K562 (cell line): ENCODE measurements at regions not wholly inside any gene's neighbourhood (a gene's known extent, or its start where the extent isn't known, plus 50 kb on each side); places are given as distances from the start of the nearest gene placed in this dataset.

Source experiments
- ATAC-seq: fragments of 200-7000 bp; cut with Tn5 transposase; 3 replicates; pipeline ENCODE4 v1.9.1; 2020; ENCODE audit warnings: moderate library complexity
- BruUV-seq: library from RNA; stranded (reverse); fragments of 400-500 nt; replicated peaks from 2 replicates; lab custom pipeline; 2021; lab: Mats Ljungman, UMichigan
- CTCF ChIA-PET: fragments of 300-600 bp; formaldehyde crosslinking; extraction: SDS; loops from one replicate; lab custom pipeline; 2021; ENCODE audit warnings: low intra/inter-chr PET ratio; lab: Yijun Ruan, JAX
- POLR2A ChIA-PET: fragments of 300-600, 350-650 bp; sonication (Branson Sonifier 250); formaldehyde crosslinking; extraction: SDS; loops from one replicate; lab custom pipeline; 2021; ENCODE audit warnings: antibody characterized with exemption, inconsistent platforms; lab: Yijun Ruan, JAX
- DNase-seq, 4 experiments: peaks; one replicate each; pipeline versions ENCODE4 v3.0.0 to v3.0.0-alpha.2; 2011 to 2018; ENCODE audit warnings: low spot score in 3 of 4, mixed read lengths in 3 of 4; ENCODE audit errors: extremely low read depth in 1 of 4
- FAIRE-seq: peaks from 2 replicates; lab custom pipeline; 2011; peaks lifted over from hg19 to GRCh38; lab: Jason Lieb, UNC
- H2AFZ ChIP-seq: 2 replicates; pipeline ENCODE4 v1.6.0; 2011; ENCODE audit warnings: low read depth, low read length, control low read depth, inconsistent platforms
- H3K27ac ChIP-seq: fragments of 200-600 bp; 3 replicates; pipeline ENCODE4 v1.8.0; 2011; ENCODE audit warnings: low read depth, mild to moderate bottlenecking, control low read depth, inconsistent platforms, low read length, moderate library complexity, mixed read lengths; ENCODE audit errors: extremely low read depth
- H3K27me3 ChIP-seq, 2 experiments: fragments of 300-600 bp in 1 of 2; 2 replicates in 1 of 2; 3 replicates in 1 of 2; pipeline versions ENCODE4 v1.6.0 to v1.8.0; 2011; ENCODE audit warnings: inconsistent platforms in 2 of 2, low read length in 2 of 2, mild to moderate bottlenecking in 1 of 2, mixed read lengths in 1 of 2, moderate library complexity in 1 of 2; ENCODE audit not compliant: control insufficient read depth in 2 of 2, insufficient read depth in 2 of 2
- H3K36me3 ChIP-seq: fragments of 300-600 bp; 3 replicates; pipeline ENCODE4 v1.8.0; 2011; ENCODE audit warnings: mild to moderate bottlenecking, low read length, inconsistent platforms; ENCODE audit not compliant: control insufficient read depth, insufficient read depth
- H3K4me1 ChIP-seq, 2 experiments: fragments of 200-600 bp in 1 of 2; replicated peaks in 1 of 2; 2 replicates in 1 of 2; 3 replicates in 1 of 2; pipeline versions ENCODE4 v1.5.1 to v1.8.0; 2011; ENCODE audit warnings: inconsistent platforms in 2 of 2, low read length in 2 of 2, mild to moderate bottlenecking in 1 of 2, mixed read lengths in 1 of 2, moderate library complexity in 1 of 2; ENCODE audit not compliant: control insufficient read depth in 2 of 2, insufficient read depth in 2 of 2
- H3K4me2 ChIP-seq: 2 replicates; pipeline ENCODE4 v1.6.1; 2011; ENCODE audit warnings: low read length, control low read depth, inconsistent platforms, mixed read lengths; ENCODE audit not compliant: insufficient read depth
- H3K4me3 ChIP-seq: fragments of 200-600 bp; sonication (generic), shearing (Covaris generic); 2 replicates; pipeline ENCODE4 v1.5.1; 2016; ENCODE audit warnings: control low read depth, inconsistent platforms
- H3K79me2 ChIP-seq: fragments of 200-600 bp; 3 replicates; pipeline ENCODE4 v1.8.0; 2011; ENCODE audit warnings: low read length, inconsistent platforms; ENCODE audit not compliant: control insufficient read depth, insufficient read depth
- H3K9ac ChIP-seq, 2 experiments: 2 replicates each; pipeline versions ENCODE4 v1.6.0 to v1.6.1; 2011; ENCODE audit warnings: low read depth in 2 of 2, low read length in 2 of 2, control low read depth in 1 of 2, inconsistent platforms in 1 of 2, mild to moderate bottlenecking in 1 of 2, mixed read lengths in 1 of 2; ENCODE audit not compliant: insufficient read depth in 1 of 2
- H3K9me1 ChIP-seq: one replicate; pipeline ENCODE4 v1.6.0; 2011; ENCODE audit warnings: inconsistent platforms, mild to moderate bottlenecking, low read length, moderate library complexity; ENCODE audit not compliant: control insufficient read depth, insufficient read depth
- H3K9me3 ChIP-seq: replicated peaks from 2 replicates; pipeline ENCODE4 v1.5.1; 2011; ENCODE audit warnings: low read depth, low read length, inconsistent platforms; ENCODE audit not compliant: control insufficient read depth, insufficient read depth
- H4K20me1 ChIP-seq: replicated peaks from 2 replicates; pipeline ENCODE4 v1.6.1; 2011; ENCODE audit warnings: low read length, inconsistent platforms, mixed read lengths; ENCODE audit not compliant: control insufficient read depth, insufficient read depth
- BRD9 ChIP-seq: fragments of 450-650 bp; IDR thresholded peaks from 2 replicates; pipeline ENCODE4 v1.6.1; 2018; ENCODE audit warnings: low read depth; ENCODE audit not compliant: partially characterized antibody
- GTF2F1 ChIP-seq: IDR thresholded peaks from 2 replicates; pipeline ENCODE4 v1.6.1; 2011; ENCODE audit warnings: low read depth, low read length, improper control_type of control experiment
- HDAC2 ChIP-seq: fragments of 450-650 bp; IDR thresholded peaks from 2 replicates; pipeline ENCODE4 v1.6.1; 2016; ENCODE audit warnings: mild to moderate bottlenecking
- MYC ChIP-seq, 2 experiments: fragments of 250-450 bp in 1 of 2; sonication (Bioruptor Pico) in 1 of 2; IDR thresholded peaks; 2 replicates each; pipeline versions ENCODE4 v1.5.1 to v1.6.1; 2012 to 2021; ENCODE audit warnings: low read depth in 2 of 2, borderline replicate concordance in 1 of 2, improper control_type of control experiment in 1 of 2, low read length in 1 of 2, mild to moderate bottlenecking in 1 of 2, moderate library complexity in 1 of 2
- NEUROD1 ChIP-seq: fragments of 150-350 bp; IDR thresholded peaks from 2 replicates; pipeline ENCODE4 v1.6.1; 2014; ENCODE audit warnings: borderline replicate concordance, low read length, low read depth; ENCODE audit not compliant: partially characterized antibody
- RBBP5 ChIP-seq: fragments of 200-600 bp; sonication (generic); IDR thresholded peaks from 2 replicates; pipeline ENCODE4 v1.6.1; 2012; ENCODE audit warnings: borderline replicate concordance, mild to moderate bottlenecking, low read length, control low read depth, inconsistent platforms; ENCODE audit not compliant: insufficient read depth, poor library complexity, severe bottlenecking
- RBM15 ChIP-seq: fragments of 200-400 bp; formaldehyde crosslinking; IDR thresholded peaks from 2 replicates; pipeline ENCODE4 v1.6.1; 2018; ENCODE audit warnings: mild to moderate bottlenecking, low read length, moderate library complexity; ENCODE audit not compliant: insufficient read depth
- XRCC4 ChIP-seq: IDR thresholded peaks from one replicate; pipeline ENCODE4 v1.6.1; 2011; ENCODE audit not compliant: insufficient read depth, insufficient read length; ENCODE audit errors: extremely low read depth
- ZNF57 ChIP-seq: fragments of 450-650 bp; formaldehyde crosslinking; IDR thresholded peaks from 2 replicates; pipeline ENCODE4 v1.4.0; 2020; ENCODE audit warnings: mild to moderate bottlenecking, moderate library complexity
- ZNF586 ChIP-seq: fragments of 450-650 bp; formaldehyde crosslinking; conservative IDR thresholded peaks from 2 replicates; pipeline ENCODE4 v1.4.0; 2020; ENCODE audit warnings: mild to moderate bottlenecking, moderate library complexity
- WGBS: fragments of 100-300 bp; shearing (Covaris generic); methylation state at CpG from one replicate; pipeline ENCODE4 v1.1.6; 2016; ENCODE audit warnings: low coverage, mixed read lengths; ENCODE audit not compliant: insufficient coverage; ENCODE audit errors: missing lambda C conversion rate; 5-methylcytosine and 5-hydroxymethylcytosine counted together
- in situ Hi-C: fragments of 300-500 bp; cut with MboI; formaldehyde crosslinking; loops from 4 replicates; pipeline ENCODE4 v1.15.0; 2018; ENCODE audit warnings: inconsistent platforms, mixed read lengths
- intact Hi-C: fragments of 100-400 bp; cut with micrococcal nuclease; formaldehyde crosslinking; loops from 2 replicates; pipeline ENCODE4 v1.14.2; 2022
- TF ChIP-seq, protein P1 (sequence below): sonication (generic); formaldehyde crosslinking; IDR thresholded peaks from 2 replicates; pipeline ENCODE4 v1.8.1; 2023; ENCODE audit warnings: missing genetic modification reagents, mild to moderate bottlenecking, borderline replicate concordance
- TF ChIP-seq, protein P2 (sequence below): fragments of 450-650 bp; formaldehyde crosslinking; IDR thresholded peaks from 2 replicates; pipeline ENCODE4 v1.4.0; 2020; ENCODE audit warnings: mild to moderate bottlenecking, moderate library complexity
- TF ChIP-seq, protein P3 (sequence below): fragments of 450-650 bp; IDR thresholded peaks from 2 replicates; pipeline ENCODE4 v1.6.1; 2016; ENCODE audit warnings: borderline replicate concordance

DNA sequence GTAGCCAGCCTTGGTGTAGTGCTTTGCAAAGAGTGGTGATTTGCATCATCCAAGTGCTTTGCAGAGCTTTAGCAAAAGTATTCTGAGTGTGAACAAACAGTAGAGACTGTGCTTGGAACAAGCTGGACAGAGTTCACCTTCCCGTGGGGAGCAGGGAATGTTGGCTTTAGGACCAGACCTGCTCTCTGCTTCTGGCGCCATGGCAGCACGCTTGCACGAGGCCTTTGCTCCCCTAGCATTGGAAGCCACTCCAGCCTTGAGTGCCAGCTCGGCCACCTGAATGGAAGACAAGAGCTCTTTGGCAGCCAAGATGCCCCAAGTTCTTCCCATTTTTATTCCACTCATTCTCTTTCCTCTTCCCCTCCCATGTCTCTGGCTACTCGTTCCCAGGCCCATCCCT lies 250.8 kb upstream of the OSR1 start:
- H3K36me3 ChIP-seq: no peaks in the 10 kb centered on the region
- no peaks in the 10 kb centered on the region for H3K4me1 ChIP-seq
- no peaks in the 10 kb centered on the region for H4K20me1 ChIP-seq
- POLR2A ChIA-PET: no interaction called here
- DNase-seq (peak in 1 of 4 experiments; percentile 1), ATAC-seq (no peak), FAIRE-seq (no peak)
- H3K9ac ChIP-seq: no peak overlapping the region
- CTCF ChIA-PET: no interaction called here
- no peak overlapping the region for H3K4me2 ChIP-seq
- H3K27ac ChIP-seq: no peak overlapping the region
- H3K9me3 ChIP-seq: no peaks in the 10 kb centered on the region
- in situ Hi-C loops (no loop called here), intact Hi-C loops (no loop called here)
- no peaks in the 10 kb centered on the region for H3K79me2 ChIP-seq
- H3K4me3 ChIP-seq: no peak overlapping the region
- H3K9me1 ChIP-seq: no peaks in the 10 kb centered on the region
- no TSS peak for BruUV-seq
- H3K27me3 ChIP-seq: no peaks in the 10 kb centered on the region
- TF ChIP-seq ZNF586 (CRISPR knock-in tag) (no peak), MYC (IDR thresholded peaks at IDR 0.05; ENCODE audit: low read depth, low read length) (no peak), MYC (CRISPR knock-in tag; IDR thresholded peaks at IDR 0.05; ENCODE audit: borderline replicate concordance, low read depth) (no peak), RBBP5 (no peak), HDAC2 (no peak), RBM15 (no peak), NEUROD1 (no peak), GTF2F1 (no peak), ZNF57 (CRISPR knock-in tag) (no peak), BRD9 (no peak), XRCC4 (no peak)
- TF ChIP-seq, protein P1, sequence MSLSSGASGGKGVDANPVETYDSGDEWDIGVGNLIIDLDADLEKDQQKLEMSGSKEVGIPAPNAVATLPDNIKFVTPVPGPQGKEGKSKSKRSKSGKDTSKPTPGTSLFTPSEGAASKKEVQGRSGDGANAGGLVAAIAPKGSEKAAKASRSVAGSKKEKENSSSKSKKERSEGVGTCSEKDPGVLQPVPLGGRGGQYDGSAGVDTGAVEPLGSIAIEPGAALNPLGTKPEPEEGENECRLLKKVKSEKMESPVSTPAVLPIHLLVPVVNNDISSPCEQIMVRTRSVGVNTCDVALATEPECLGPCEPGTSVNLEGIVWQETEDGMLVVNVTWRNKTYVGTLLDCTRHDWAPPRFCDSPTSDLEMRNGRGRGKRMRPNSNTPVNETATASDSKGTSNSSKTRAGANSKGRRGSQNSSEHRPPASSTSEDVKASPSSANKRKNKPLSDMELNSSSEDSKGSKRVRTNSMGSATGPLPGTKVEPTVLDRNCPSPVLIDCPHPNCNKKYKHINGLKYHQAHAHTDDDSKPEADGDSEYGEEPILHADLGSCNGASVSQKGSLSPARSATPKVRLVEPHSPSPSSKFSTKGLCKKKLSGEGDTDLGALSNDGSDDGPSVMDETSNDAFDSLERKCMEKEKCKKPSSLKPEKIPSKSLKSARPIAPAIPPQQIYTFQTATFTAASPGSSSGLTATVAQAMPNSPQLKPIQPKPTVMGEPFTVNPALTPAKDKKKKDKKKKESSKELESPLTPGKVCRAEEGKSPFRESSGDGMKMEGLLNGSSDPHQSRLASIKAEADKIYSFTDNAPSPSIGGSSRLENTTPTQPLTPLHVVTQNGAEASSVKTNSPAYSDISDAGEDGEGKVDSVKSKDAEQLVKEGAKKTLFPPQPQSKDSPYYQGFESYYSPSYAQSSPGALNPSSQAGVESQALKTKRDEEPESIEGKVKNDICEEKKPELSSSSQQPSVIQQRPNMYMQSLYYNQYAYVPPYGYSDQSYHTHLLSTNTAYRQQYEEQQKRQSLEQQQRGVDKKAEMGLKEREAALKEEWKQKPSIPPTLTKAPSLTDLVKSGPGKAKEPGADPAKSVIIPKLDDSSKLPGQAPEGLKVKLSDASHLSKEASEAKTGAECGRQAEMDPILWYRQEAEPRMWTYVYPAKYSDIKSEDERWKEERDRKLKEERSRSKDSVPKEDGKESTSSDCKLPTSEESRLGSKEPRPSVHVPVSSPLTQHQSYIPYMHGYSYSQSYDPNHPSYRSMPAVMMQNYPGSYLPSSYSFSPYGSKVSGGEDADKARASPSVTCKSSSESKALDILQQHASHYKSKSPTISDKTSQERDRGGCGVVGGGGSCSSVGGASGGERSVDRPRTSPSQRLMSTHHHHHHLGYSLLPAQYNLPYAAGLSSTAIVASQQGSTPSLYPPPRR (CRISPR knock-in tag): no peak
- TF ChIP-seq, protein P2, sequence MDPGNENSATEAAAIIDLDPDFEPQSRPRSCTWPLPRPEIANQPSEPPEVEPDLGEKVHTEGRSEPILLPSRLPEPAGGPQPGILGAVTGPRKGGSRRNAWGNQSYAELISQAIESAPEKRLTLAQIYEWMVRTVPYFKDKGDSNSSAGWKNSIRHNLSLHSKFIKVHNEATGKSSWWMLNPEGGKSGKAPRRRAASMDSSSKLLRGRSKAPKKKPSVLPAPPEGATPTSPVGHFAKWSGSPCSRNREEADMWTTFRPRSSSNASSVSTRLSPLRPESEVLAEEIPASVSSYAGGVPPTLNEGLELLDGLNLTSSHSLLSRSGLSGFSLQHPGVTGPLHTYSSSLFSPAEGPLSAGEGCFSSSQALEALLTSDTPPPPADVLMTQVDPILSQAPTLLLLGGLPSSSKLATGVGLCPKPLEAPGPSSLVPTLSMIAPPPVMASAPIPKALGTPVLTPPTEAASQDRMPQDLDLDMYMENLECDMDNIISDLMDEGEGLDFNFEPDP (CRISPR knock-in tag): no peak
- TF ChIP-seq, protein P3, sequence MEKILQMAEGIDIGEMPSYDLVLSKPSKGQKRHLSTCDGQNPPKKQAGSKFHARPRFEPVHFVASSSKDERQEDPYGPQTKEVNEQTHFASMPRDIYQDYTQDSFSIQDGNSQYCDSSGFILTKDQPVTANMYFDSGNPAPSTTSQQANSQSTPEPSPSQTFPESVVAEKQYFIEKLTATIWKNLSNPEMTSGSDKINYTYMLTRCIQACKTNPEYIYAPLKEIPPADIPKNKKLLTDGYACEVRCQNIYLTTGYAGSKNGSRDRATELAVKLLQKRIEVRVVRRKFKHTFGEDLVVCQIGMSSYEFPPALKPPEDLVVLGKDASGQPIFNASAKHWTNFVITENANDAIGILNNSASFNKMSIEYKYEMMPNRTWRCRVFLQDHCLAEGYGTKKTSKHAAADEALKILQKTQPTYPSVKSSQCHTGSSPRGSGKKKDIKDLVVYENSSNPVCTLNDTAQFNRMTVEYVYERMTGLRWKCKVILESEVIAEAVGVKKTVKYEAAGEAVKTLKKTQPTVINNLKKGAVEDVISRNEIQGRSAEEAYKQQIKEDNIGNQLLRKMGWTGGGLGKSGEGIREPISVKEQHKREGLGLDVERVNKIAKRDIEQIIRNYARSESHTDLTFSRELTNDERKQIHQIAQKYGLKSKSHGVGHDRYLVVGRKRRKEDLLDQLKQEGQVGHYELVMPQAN: no peak
- 0% methylated on average over 6 of the region's 6 CpGs for WGBS
- no peak overlapping the region for H2AFZ ChIP-seq
